Mesenchymal stem cell (in vitro differentiated cells and primary cell): ENCODE measurements at regions not wholly inside any gene's neighbourhood (a gene's known extent, or its start where the extent isn't known, plus 50 kb on each side); places are given as distances from the start of the nearest gene placed in this dataset.

Experiments
- DNase-seq: peaks from one replicate; pipeline ENCODE4 v3.0.0-alpha.2; 2013
- H2AFZ ChIP-seq: one replicate; pipeline ENCODE4 v1.6.1; 2013; ENCODE audit warnings: low read depth, mild to moderate bottlenecking, control low read depth, inconsistent platforms, low read length, moderate library complexity
- H2AK5ac ChIP-seq: 2 replicates; pipeline ENCODE4 v1.6.1; 2013; ENCODE audit warnings: low read length, moderate library complexity, mild to moderate bottlenecking, inconsistent platforms; ENCODE audit not compliant: severe bottlenecking
- H2BK120ac ChIP-seq: one replicate; pipeline ENCODE4 v1.6.1; 2013; ENCODE audit warnings: low read depth, mild to moderate bottlenecking, inconsistent platforms, low read length, moderate library complexity
- H2BK12ac ChIP-seq, 2 experiments: one replicate each; pipeline ENCODE4 v1.6.1; 2013; ENCODE audit warnings: inconsistent platforms in 2 of 2, low read length in 2 of 2, mild to moderate bottlenecking in 2 of 2, moderate library complexity in 2 of 2, control low read depth in 1 of 2
- H2BK15ac ChIP-seq: one replicate; pipeline ENCODE4 v1.6.1; 2013; ENCODE audit warnings: mild to moderate bottlenecking, low read depth, inconsistent platforms; ENCODE audit not compliant: poor library complexity, severe bottlenecking
- H2BK5ac ChIP-seq: 2 replicates; pipeline ENCODE4 v1.6.1; 2013; ENCODE audit warnings: low read depth, mild to moderate bottlenecking, low read length, control low read depth, inconsistent platforms; ENCODE audit not compliant: poor library complexity, severe bottlenecking
- H3K14ac ChIP-seq, 2 experiments: one replicate each; pipeline ENCODE4 v1.6.1; 2013; ENCODE audit warnings: inconsistent platforms in 2 of 2, low read length in 2 of 2, control low read depth in 1 of 2, mild to moderate bottlenecking in 1 of 2, moderate library complexity in 1 of 2
- H3K18ac ChIP-seq, 2 experiments: one replicate each; pipeline ENCODE4 v1.6.1; 2013; ENCODE audit warnings: inconsistent platforms in 2 of 2, low read length in 2 of 2, control low read depth in 1 of 2, low read depth in 1 of 2, mild to moderate bottlenecking in 1 of 2
- H3K23ac ChIP-seq, 2 experiments: one replicate each; pipeline ENCODE4 v1.6.1; 2013; ENCODE audit warnings: inconsistent platforms in 2 of 2, low read length in 2 of 2, mild to moderate bottlenecking in 2 of 2, moderate library complexity in 2 of 2, control low read depth in 1 of 2
- H3K27ac ChIP-seq: 2 replicates; pipeline ENCODE4 v1.5.1; 2013; ENCODE audit warnings: mild to moderate bottlenecking, moderate library complexity, low read length, control low read depth, inconsistent platforms; ENCODE audit not compliant: poor library complexity, severe bottlenecking
- H3K27me3 ChIP-seq, 2 experiments: 2 replicates each; pipeline versions ENCODE4 v1.6.1 to v1.7.0; 2013; ENCODE audit warnings: low read length in 2 of 2, mild to moderate bottlenecking in 2 of 2, moderate library complexity in 2 of 2, control low read depth in 1 of 2, inconsistent platforms in 1 of 2; ENCODE audit not compliant: control insufficient read depth in 1 of 2, insufficient read depth in 1 of 2
- H3K36me3 ChIP-seq, 2 experiments: 2 replicates each; pipeline versions ENCODE4 v1.6.1 to v1.7.0; 2013; ENCODE audit warnings: low read length in 2 of 2, control low read depth in 1 of 2, inconsistent platforms in 1 of 2, low read depth in 1 of 2, mild to moderate bottlenecking in 1 of 2; ENCODE audit not compliant: insufficient read depth in 2 of 2, control insufficient read depth in 1 of 2
- H3K4ac ChIP-seq, 2 experiments: one replicate each; pipeline ENCODE4 v1.6.1; 2013; ENCODE audit warnings: inconsistent platforms in 2 of 2, low read length in 2 of 2, mild to moderate bottlenecking in 2 of 2, moderate library complexity in 2 of 2, control low read depth in 1 of 2, low read depth in 1 of 2
- H3K4me1 ChIP-seq: 2 replicates; pipeline ENCODE4 v1.6.1; 2013; ENCODE audit warnings: low read depth, low read length, control low read depth; ENCODE audit not compliant: control insufficient read depth, insufficient read depth
- H3K4me2 ChIP-seq: 2 replicates; pipeline ENCODE4 v1.6.1; 2013; ENCODE audit warnings: low read length, mild to moderate bottlenecking, inconsistent platforms; ENCODE audit not compliant: poor library complexity, severe bottlenecking
- H3K4me3 ChIP-seq, 2 experiments: 2 replicates each; pipeline versions ENCODE4 v1.5.1 to v1.7.0; 2013; ENCODE audit warnings: low read length in 2 of 2, mild to moderate bottlenecking in 2 of 2, control low read depth in 1 of 2, low read depth in 1 of 2; ENCODE audit not compliant: insufficient read depth in 1 of 2
- H3K79me1 ChIP-seq: replicated peaks from 2 replicates; pipeline ENCODE4 v1.6.1; 2013; ENCODE audit warnings: mild to moderate bottlenecking, control low read depth, low read length, inconsistent platforms; ENCODE audit not compliant: poor library complexity, severe bottlenecking
- H3K9ac ChIP-seq: 2 replicates; pipeline ENCODE4 v1.7.0; 2013; ENCODE audit warnings: mild to moderate bottlenecking, low read length, moderate library complexity
- H3K9me3 ChIP-seq: 2 replicates; pipeline ENCODE4 v1.7.0; 2013; ENCODE audit warnings: mild to moderate bottlenecking, low read length; ENCODE audit not compliant: control insufficient read depth
- H4K8ac ChIP-seq: one replicate; pipeline ENCODE4 v1.6.1; 2013; ENCODE audit warnings: inconsistent platforms, mild to moderate bottlenecking, low read length, moderate library complexity
- H4K91ac ChIP-seq: one replicate; pipeline ENCODE4 v1.6.1; 2013; ENCODE audit warnings: mild to moderate bottlenecking, low read length, inconsistent platforms
- WGBS: methylation state at CpG from one replicate; pipeline ENCODE4 v1.1.7; 2013; ENCODE audit warnings: mixed read lengths; 5-methylcytosine and 5-hydroxymethylcytosine counted together

DNA sequence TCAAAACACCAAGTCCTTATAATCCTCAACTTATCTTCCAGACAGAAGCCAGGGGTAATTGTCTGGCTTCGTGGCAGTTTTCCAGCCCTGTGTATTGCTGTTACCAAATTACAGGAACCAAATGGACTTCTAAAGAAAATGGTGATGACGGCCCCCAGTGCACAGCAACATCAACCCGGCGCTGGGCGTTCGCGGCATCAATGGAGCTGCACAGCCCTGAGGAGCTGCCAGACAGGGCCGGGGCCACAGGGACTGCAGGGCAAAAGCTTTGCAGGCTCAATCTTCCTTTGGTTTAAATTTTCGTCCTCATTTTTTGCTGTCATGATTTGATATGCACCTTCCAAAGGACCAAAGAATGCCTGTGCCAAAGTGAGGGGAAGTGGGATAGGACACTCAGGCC, 292.5 kb downstream of the BRD1 start:
- Histone ChIP-seq H3K18ac (no peak overlapping the region), H2BK12ac (no peak overlapping the region), H3K4me2 (no peak overlapping the region), H3K4me3 (no peak overlapping the region), H2BK5ac (no peak overlapping the region), H4K8ac (no peak overlapping the region), H2AK5ac (no peak overlapping the region), H3K9me3 (no peaks in the 10 kb centered on the region), H3K23ac (no peak overlapping the region), H3K4me1 (no peaks in the 10 kb centered on the region), H3K14ac (no peak overlapping the region), H2AFZ (no peak overlapping the region), H4K91ac (no peak overlapping the region), H2BK15ac (no peak overlapping the region), H3K27me3 (no peaks in the 10 kb centered on the region), H3K27ac (no peak overlapping the region), H3K79me1 (no peaks in the 10 kb centered on the region), H2BK120ac (no peak overlapping the region), H3K9ac (no peak overlapping the region), H3K4ac (no peak overlapping the region), H3K36me3 (no peaks in the 10 kb centered on the region)
- no peak for DNase-seq
- 87% methylated on average over 9 of the region's 9 CpGs for WGBS

- Histone ChIP-seq H3K9me3 (no peaks in the 10 kb centered on the region), H3K4me2 (no peak overlapping the region), H2BK15ac (no peak overlapping the region), H2AFZ (no peak overlapping the region), H3K18ac (no peak overlapping the region), H2BK5ac (no peak overlapping the region), H3K79me1 (no peaks in the 10 kb centered on the region), H3K9ac (no peak overlapping the region), H4K8ac (no peak overlapping the region), H3K14ac (no peak overlapping the region), H2AK5ac (no peak overlapping the region), H3K27ac (no peak overlapping the region), H3K27me3 (no peaks in the 10 kb centered on the region), H3K4me1 (no peaks in the 10 kb centered on the region), H3K4ac (no peak overlapping the region), H3K36me3 (no peaks in the 10 kb centered on the region), H2BK12ac (no peak overlapping the region), H3K23ac (no peak overlapping the region), H3K4me3 (no peak overlapping the region), H2BK120ac (no peak overlapping the region), H4K91ac (no peak overlapping the region)
- WGBS = 91% methylated on average over 15 of the region's 16 CpGs
- DNase-seq = no peak
These were observed 293.3 kb downstream of the BRD1 start for GRCh38 chr22:49534386-49534785.

DNA sequence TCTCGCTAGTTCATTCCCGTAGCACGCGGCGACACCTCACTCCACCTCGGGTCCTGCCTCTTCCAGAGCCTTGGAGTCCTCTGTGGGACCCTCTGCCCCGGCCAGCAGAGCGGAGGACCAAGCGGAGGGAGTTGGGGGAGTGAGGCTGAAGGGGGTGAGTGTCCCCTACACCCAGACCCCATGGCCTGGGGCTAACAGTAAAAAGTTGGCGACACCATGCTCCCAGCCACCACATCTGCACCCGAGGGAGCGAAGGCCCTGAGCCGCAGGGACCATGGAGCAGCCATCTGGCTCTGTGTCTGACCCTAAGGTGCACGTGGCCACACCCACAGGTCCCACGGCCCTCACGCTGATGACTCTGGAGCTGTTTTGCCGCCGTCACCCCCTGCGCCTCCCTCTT, 293.8 kb downstream of the BRD1 start:
- Histone ChIP-seq H2AFZ (no peak overlapping the region), H3K23ac (no peak overlapping the region), H2BK120ac (no peak overlapping the region), H3K4me2 (no peak overlapping the region), H3K4me1 (no peaks in the 10 kb centered on the region), H3K27me3 (no peaks in the 10 kb centered on the region), H3K36me3 (no peaks in the 10 kb centered on the region), H2BK5ac (no peak overlapping the region), H3K9ac (no peak overlapping the region), H3K27ac (no peak overlapping the region), H2BK15ac (no peak overlapping the region), H4K8ac (no peak overlapping the region), H3K4me3 (no peak overlapping the region), H3K18ac (no peak overlapping the region), H2BK12ac (no peak overlapping the region), H2AK5ac (no peak overlapping the region), H3K9me3 (no peaks in the 10 kb centered on the region), H3K4ac (no peak overlapping the region), H3K79me1 (no peaks in the 10 kb centered on the region), H3K14ac (no peak overlapping the region), H4K91ac (no peak overlapping the region)
- no peak for DNase-seq
- WGBS = 89% methylated on average over 19 of the region's 19 CpGs

- Histone ChIP-seq H3K4ac (no peak overlapping the region), H3K23ac (no peak overlapping the region), H3K18ac (no peak overlapping the region), H2AK5ac (no peak overlapping the region), H3K27me3 (no peaks in the 10 kb centered on the region), H2BK120ac (no peak overlapping the region), H3K79me1 (no peaks in the 10 kb centered on the region), H2BK15ac (no peak overlapping the region), H3K36me3 (no peaks in the 10 kb centered on the region), H3K4me2 (no peak overlapping the region), H4K91ac (no peak overlapping the region), H3K9me3 (no peaks in the 10 kb centered on the region), H2BK12ac (no peak overlapping the region), H2BK5ac (no peak overlapping the region), H3K4me3 (no peak overlapping the region), H4K8ac (no peak overlapping the region), H3K9ac (no peak overlapping the region), H3K4me1 (no peaks in the 10 kb centered on the region), H3K27ac (no peak overlapping the region), H2AFZ (no peak overlapping the region), H3K14ac (no peak overlapping the region)
- WGBS = 77% methylated on average over 21 of the region's 22 CpGs
- DNase-seq = no peak
These were observed 294.5 kb downstream of the BRD1 start for GRCh38 chr22:49532869-49533802.
